Epithelial cell of esophagus (primary cell): ENCODE measurements at regions not wholly inside any gene's neighbourhood (a gene's known extent, or its start where the extent isn't known, plus 50 kb on each side); places are given as distances from the start of the nearest gene placed in this dataset.

ENCODE experiments used
- DNase-seq: peaks from one replicate; pipeline ENCODE4 v3.0.0; 2010; ENCODE audit warnings: low read depth
- H3K4me3 ChIP-seq: 2 replicates; pipeline ENCODE4 v1.5.1; 2011; ENCODE audit warnings: mild to moderate bottlenecking, low read length, control low read depth
- TF ChIP-seq, protein P1 (sequence below): IDR thresholded peaks from 2 replicates; pipeline ENCODE4 v1.5.1; 2011; ENCODE audit warnings: low read depth, mild to moderate bottlenecking, low read length, control low read depth, inconsistent platforms; ENCODE audit not compliant: insufficient read depth; ENCODE audit errors: missing control alignments

DNA sequence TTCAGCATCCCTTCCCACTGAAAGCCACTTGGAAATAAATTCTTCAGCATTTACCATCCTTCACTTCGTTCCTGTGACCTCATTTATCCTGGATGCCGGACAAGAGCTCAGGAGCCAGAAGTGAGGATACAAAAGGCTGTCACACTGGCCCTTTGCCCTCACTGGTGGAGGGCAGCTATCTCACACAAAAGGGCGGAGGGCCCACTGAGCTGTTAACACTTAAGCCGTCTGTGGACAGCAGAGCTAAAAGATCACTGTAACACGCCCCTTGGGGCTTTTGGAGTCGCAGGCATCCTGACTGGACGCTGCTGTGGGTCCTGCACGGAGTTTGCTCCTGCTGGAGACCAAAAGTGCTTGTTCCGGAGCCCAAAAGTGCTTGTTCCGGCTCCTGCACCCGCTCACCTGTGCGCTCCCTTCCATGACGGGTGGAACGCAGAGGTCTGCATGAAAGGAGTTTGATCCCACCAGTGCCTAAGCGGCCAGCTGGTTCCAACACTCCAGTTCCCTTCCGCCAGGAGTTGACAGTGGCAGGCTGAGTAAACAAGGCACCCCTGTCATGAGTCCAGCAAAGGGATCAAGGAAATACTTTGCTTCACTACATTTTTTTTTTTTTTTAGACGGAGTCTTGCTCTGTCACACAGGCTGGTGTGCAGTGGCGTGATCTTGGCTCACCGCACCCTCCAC, 572.0 kb upstream of the LINC00305 start:
- H3K4me3 ChIP-seq = no peak overlapping the region
- TF ChIP-seq, protein P1, sequence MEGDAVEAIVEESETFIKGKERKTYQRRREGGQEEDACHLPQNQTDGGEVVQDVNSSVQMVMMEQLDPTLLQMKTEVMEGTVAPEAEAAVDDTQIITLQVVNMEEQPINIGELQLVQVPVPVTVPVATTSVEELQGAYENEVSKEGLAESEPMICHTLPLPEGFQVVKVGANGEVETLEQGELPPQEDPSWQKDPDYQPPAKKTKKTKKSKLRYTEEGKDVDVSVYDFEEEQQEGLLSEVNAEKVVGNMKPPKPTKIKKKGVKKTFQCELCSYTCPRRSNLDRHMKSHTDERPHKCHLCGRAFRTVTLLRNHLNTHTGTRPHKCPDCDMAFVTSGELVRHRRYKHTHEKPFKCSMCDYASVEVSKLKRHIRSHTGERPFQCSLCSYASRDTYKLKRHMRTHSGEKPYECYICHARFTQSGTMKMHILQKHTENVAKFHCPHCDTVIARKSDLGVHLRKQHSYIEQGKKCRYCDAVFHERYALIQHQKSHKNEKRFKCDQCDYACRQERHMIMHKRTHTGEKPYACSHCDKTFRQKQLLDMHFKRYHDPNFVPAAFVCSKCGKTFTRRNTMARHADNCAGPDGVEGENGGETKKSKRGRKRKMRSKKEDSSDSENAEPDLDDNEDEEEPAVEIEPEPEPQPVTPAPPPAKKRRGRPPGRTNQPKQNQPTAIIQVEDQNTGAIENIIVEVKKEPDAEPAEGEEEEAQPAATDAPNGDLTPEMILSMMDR = no peak
- DNase-seq = no peak

DNA sequence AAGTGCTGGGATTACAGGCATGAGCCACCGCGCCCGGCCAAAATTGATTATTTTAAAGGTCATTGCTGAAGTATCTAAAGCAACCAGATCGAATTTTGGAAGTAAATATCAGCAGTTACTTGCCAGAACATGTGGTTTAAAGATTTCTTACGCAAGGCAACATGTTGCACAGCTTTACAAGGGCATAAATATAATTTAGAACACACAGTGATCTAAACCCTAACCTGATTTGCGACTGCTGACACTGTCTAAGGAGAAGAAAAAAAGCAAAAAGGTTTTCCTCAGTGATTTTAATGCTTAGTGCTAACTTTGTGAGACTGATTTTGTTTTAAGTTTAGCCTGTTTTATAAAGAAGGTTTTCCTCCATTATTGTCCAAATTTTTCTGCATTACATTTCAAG, 569.9 kb upstream of the LINC00305 start:
- TF ChIP-seq, protein P1 = no peak
- H3K4me3 ChIP-seq = no peak overlapping the region
- no peak for DNase-seq

DNA sequence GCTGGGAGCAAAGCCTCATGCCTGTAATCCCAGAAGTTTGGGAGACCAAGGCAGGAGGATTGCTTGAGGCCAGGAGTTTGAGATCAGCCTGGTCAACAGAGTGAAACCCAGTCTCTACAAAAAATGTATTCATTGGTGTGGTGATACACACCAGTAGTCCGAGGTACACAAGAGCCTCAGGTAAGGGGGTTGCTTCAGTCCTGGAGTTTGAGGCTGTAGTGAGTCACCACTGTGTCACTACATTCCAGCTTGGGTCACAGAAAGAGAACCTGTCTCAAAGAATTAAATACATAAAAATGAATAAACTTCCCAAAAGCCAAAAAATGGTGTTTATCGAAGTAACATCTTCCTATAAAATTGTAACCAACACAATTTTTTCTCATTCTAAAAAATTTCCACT, 568.1 kb upstream of the LINC00305 start:
- DNase-seq = peak; percentile 27
- TF ChIP-seq, protein P1 = no peak
- H3K4me3 ChIP-seq = no peak overlapping the region

DNA sequence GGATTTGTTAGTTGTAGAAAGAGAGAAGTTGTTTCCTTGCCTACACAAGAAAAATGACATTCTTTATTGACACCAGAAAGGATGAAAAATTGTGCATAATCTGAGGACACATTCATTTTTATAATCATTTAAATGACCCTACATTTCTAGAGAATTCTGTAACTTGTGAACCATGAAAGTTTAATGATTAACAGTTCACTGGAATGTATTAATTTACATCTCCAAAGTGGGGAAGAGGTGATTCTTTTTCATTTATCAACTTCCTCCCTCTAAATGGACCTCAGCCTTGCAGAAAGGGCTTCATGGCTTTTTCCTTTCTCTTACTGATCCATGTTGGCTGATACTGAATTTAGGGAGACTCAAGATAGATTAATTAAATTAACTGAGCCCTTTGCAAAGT, 565.2 kb upstream of the LINC00305 start:
- H3K4me3 ChIP-seq = no peak overlapping the region
- TF ChIP-seq, protein P1 = no peak
- DNase-seq = no peak

DNA sequence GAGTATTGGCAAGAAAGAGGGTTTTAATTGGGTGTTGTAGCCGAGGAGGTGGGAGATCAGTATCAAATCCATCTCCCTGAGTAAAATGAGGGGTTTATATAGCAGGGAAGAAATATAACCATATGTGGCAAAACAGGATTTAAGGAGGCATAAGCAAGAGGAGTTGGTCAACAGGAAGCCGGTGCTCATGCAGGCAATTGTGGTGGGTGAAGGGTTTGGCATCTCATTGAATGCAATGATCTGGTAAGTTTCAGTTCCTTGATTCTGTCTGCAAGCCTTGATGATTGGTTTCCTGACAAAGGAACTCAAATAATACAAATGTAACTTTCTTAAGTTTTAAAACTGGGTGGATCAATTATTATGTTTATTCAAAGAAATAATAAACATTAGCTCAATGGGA, 564.4 kb upstream of the LINC00305 start:
- H3K4me3 ChIP-seq = no peak overlapping the region
- TF ChIP-seq, protein P1 = no peak
- no peak for DNase-seq

DNA sequence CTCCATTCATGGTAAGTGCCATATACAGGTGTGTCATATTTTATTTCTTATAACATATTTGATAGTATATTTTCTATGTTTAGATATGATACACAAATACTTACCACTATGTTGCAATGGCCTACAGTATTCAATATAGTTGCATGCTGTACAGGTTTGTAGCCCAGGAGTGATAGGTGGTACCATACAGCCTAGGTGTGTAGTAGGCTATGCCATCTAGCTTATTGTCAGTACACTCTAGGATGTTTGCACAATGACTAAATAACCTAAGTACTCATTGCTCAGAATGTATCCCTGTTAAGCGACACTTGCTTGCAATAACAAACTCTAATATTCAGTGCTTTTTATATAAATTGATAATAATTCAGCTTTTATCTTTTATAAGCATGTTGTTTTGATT, 563.1 kb upstream of the LINC00305 start:
- TF ChIP-seq, protein P1 = no peak
- no peak overlapping the region for H3K4me3 ChIP-seq
- no peak for DNase-seq

DNA sequence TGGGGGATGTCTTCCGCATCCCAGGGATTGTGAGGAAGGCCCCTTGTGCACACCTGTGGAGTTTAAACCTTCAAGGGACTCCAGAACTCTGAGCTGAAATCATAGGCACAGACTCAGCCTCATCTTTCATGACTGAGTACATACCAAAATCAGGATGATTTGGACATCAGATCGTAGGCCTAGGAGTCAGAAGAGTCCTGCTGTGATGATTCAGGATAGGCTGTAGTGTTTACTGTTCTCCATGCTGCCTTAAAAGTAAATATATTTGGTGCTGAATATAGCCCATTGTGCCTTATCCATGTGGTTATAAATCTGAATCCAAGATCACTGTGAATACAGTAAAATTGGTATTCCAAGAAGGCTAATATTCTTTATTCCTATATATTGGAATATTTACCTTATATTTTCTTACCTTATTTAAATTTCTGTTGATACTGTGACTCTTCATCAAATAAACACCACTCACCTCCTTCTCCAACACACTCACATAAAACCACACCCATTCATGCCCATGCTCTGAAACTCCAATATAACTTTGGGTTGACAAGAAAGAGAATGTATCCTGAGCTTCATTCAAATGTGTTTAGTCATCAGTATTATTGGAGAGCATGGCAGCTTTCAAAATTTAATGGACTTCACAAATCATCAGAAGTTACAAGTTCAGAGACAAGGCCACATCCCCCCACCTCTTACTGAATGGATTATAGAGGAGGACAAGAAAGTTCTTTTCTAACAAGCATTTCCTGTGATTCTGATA, 561.4 kb upstream of the LINC00305 start:
- no peak overlapping the region for H3K4me3 ChIP-seq
- TF ChIP-seq, protein P1 = no peak
- no peak for DNase-seq
